Astrocyte of the cerebellum (primary cell): ENCODE measurements at regions not wholly inside any gene's neighbourhood (a gene's known extent, or its start where the extent isn't known, plus 50 kb on each side); places are given as distances from the start of the nearest gene placed in this dataset.

ENCODE experiments used
- DNase-seq: peaks from one replicate; pipeline ENCODE4 v3.0.0-alpha.2; 2011; ENCODE audit warnings: low read depth
- H3K4me3 ChIP-seq: 2 replicates; pipeline ENCODE4 v1.5.1; 2011; ENCODE audit warnings: mild to moderate bottlenecking, low read depth, low read length, moderate library complexity
- CTCF ChIP-seq: IDR thresholded peaks from 2 replicates; pipeline ENCODE4 v1.5.1; 2012; ENCODE audit warnings: low read length, low read depth, moderate library complexity, mild to moderate bottlenecking; ENCODE audit errors: missing control alignments
- in situ Hi-C: cut with HindIII; loops from 2 replicates; pipeline ENCODE4 v1.10.0; 2017; ENCODE audit warnings: low sequenced_read_pairs

- no peak overlapping the region for H3K4me3 ChIP-seq
- TF ChIP-seq CTCF: no peak
- no peak for DNase-seq
- in situ Hi-C loops: no loop called here
These were observed 140.6 kb downstream of the VAPA start for GRCh38 chr18:10054366-10054765.

- TF ChIP-seq CTCF: no peak
- in situ Hi-C loops: no loop called here
- no peak for DNase-seq
- no peak overlapping the region for H3K4me3 ChIP-seq
These were observed 141.4 kb downstream of the VAPA start for GRCh38 chr18:10055125-10055750.

- no peak for TF ChIP-seq CTCF
- in situ Hi-C loops: no loop called here
These were observed 142.7 kb downstream of the VAPA start for GRCh38 chr18:10056506-10056905.

GRCh38 chr18:10057401-10057893 is 143.6 kb downstream of the VAPA start:
- DNase-seq: no peak
- no peak for TF ChIP-seq CTCF
- in situ Hi-C loops: no loop called here
- no peak overlapping the region for H3K4me3 ChIP-seq

More at GRCh38 chr18:10056506-10056905, 142.7 kb downstream of the VAPA start:
- DNase-seq: no peak
- H3K4me3 ChIP-seq: no peak overlapping the region

GRCh38 chr18:10057894-10058791 is 144.3 kb downstream of the VAPA start:
- H3K4me3 ChIP-seq: no peak overlapping the region
- DNase-seq: peak; percentile 80
- in situ Hi-C loops: no loop called here
- TF ChIP-seq CTCF: no peak

GRCh38 chr18:10059610-10060468 is 146.0 kb downstream of the VAPA start:
- TF ChIP-seq CTCF: no peak
- no peak overlapping the region for H3K4me3 ChIP-seq
- no peak for DNase-seq
- in situ Hi-C loops: no loop called here
